AG09319 (cell line): ENCODE measurements at regions not wholly inside any gene's neighbourhood (a gene's known extent, or its start where the extent isn't known, plus 50 kb on each side); places are given as distances from the start of the nearest gene placed in this dataset.

ENCODE experiments used
- DNase-seq: peaks from one replicate; pipeline ENCODE4 v3.0.0-alpha.2; 2010; ENCODE audit warnings: low read depth; ENCODE audit errors: extremely low read depth
- CTCF ChIP-seq: IDR thresholded peaks from 2 replicates; pipeline ENCODE4 v1.5.1; 2011; ENCODE audit warnings: low read depth, mild to moderate bottlenecking, inconsistent platforms, low read length, moderate library complexity

GRCh38 chr14:96631621-96632362 lies 129.6 kb downstream of the PAPOLA start:
- TF ChIP-seq CTCF = no peak
- no peak for DNase-seq

- no peak for TF ChIP-seq CTCF
- no peak for DNase-seq
These were observed 130.2 kb downstream of the PAPOLA start for GRCh38 chr14:96632363-96632758.

- no peak for TF ChIP-seq CTCF
These were observed 130.9 kb downstream of the PAPOLA start for GRCh38 chr14:96633096-96633495.

GRCh38 chr14:96634481-96634880 lies 132.3 kb downstream of the PAPOLA start:
- no peak for TF ChIP-seq CTCF
- DNase-seq = no peak

More at GRCh38 chr14:96633096-96633495, 130.9 kb downstream of the PAPOLA start:
- no peak for DNase-seq

- TF ChIP-seq CTCF = no peak
These were observed 132.7 kb downstream of the PAPOLA start for GRCh38 chr14:96634896-96635295.

GRCh38 chr14:96635850-96636249 lies 133.7 kb downstream of the PAPOLA start:
- no peak for DNase-seq
- no peak for TF ChIP-seq CTCF

More at GRCh38 chr14:96634896-96635295, 132.7 kb downstream of the PAPOLA start:
- DNase-seq = no peak

- no peak for DNase-seq
- TF ChIP-seq CTCF = no peak
These were observed 135.3 kb downstream of the PAPOLA start for GRCh38 chr14:96637521-96637920.
